Activated naive CD4-positive, alpha-beta T cell treated with anti-CD3 and anti-CD28 coated beads, Interleukin-2, amount 50 U/mL, for 24 hours (primary cell): ENCODE measurements at regions not wholly inside any gene's neighbourhood (a gene's known extent, or its start where the extent isn't known, plus 50 kb on each side); places are given as distances from the start of the nearest gene placed in this dataset.

ENCODE experiments used
- H3K27ac Mint-ChIP-seq: one replicate; pipeline ENCODE4 v1.8.0; 2021; ENCODE audit warnings: mild to moderate bottlenecking, mixed read lengths
- H3K27me3 Mint-ChIP-seq: one replicate; pipeline ENCODE4 v1.8.0; 2021; ENCODE audit warnings: mixed read lengths
- H3K36me3 Mint-ChIP-seq: one replicate; pipeline ENCODE4 v1.8.0; 2021; ENCODE audit warnings: mixed read lengths
- H3K4me1 Mint-ChIP-seq: one replicate; pipeline ENCODE4 v1.8.0; 2021; ENCODE audit warnings: mixed read lengths
- H3K4me3 Mint-ChIP-seq: one replicate; pipeline ENCODE4 v1.8.0; 2021; ENCODE audit warnings: mild to moderate bottlenecking, mixed read lengths
- H3K9me3 Mint-ChIP-seq: one replicate; pipeline ENCODE4 v1.8.0; 2021; ENCODE audit warnings: mixed read lengths

DNA sequence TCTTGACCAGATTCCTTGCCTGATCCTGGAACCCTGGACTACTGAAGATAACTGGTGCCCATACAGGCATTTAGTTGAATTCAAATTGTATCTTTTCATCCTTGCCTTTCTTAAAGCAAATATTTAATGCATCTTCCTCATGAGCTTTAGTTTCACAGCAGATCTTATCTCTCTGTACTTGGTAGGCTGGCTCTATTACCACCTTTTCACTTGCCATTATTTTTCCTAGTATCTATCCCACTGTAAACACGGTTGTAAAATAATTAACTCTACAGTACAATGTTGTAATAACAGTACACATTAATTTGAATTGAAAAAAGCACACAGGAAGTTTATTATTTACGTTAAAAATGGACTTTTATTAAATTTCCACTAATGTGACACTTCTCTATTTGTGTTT lies 1286.9 kb downstream of the GRIK2 start:
- no peak overlapping the region for H3K27ac Mint-ChIP-seq
- no peaks in the 10 kb centered on the region for H3K4me1 Mint-ChIP-seq
- no peaks in the 10 kb centered on the region for H3K27me3 Mint-ChIP-seq
- H3K4me3 Mint-ChIP-seq, result no peak overlapping the region
- no peaks in the 10 kb centered on the region for H3K36me3 Mint-ChIP-seq
- no peaks in the 10 kb centered on the region for H3K9me3 Mint-ChIP-seq

DNA sequence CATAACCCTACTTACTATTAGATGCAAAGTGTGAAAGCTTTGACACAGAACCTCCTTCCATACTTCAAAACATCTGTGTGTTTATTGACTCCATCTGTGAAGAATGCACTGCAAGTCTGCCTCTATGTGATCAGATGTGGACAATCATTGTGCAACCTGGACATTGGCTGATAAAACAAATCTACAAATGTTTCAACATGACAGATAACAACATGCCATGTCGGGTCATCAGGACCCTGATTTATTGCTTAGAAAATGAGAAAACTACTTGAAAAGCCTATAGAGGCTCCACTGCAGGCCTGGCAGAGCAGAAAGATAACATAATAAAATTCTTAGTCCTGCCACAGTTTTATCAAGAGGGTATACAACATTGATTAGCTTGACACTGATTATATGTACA lies 1286.4 kb downstream of the GRIK2 start:
- no peaks in the 10 kb centered on the region for H3K36me3 Mint-ChIP-seq
- H3K4me3 Mint-ChIP-seq, result no peak overlapping the region
- no peaks in the 10 kb centered on the region for H3K9me3 Mint-ChIP-seq
- no peaks in the 10 kb centered on the region for H3K27me3 Mint-ChIP-seq
- no peaks in the 10 kb centered on the region for H3K4me1 Mint-ChIP-seq
- H3K27ac Mint-ChIP-seq, result no peak overlapping the region

GRCh38 chr6:102677225-102677624 lies 1283.7 kb downstream of the GRIK2 start:
- no peak overlapping the region for H3K4me3 Mint-ChIP-seq
- H3K27me3 Mint-ChIP-seq, result no peaks in the 10 kb centered on the region
- no peak overlapping the region for H3K27ac Mint-ChIP-seq
- H3K9me3 Mint-ChIP-seq, result peaks cover 6% of the 10 kb centered on the region
- no peaks in the 10 kb centered on the region for H3K4me1 Mint-ChIP-seq
- no peaks in the 10 kb centered on the region for H3K36me3 Mint-ChIP-seq

DNA sequence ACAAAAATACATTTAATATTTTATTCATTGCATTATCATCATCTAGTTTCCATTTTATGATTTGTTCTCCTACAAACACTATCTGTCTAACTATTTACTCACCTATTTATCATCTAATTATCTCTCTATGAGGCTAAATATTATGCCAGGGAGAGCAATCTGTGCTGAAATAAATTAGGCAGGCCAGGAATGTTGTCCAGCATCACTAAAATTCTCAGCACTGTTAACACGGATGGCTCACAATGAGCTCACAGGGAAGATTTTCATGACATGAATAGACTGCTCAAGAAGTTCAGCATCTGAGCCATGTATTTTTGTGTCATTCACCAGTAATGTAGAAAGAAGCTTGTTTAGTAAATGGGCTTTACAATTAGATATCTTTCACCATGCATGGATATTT lies 1277.2 kb downstream of the GRIK2 start:
- no peaks in the 10 kb centered on the region for H3K36me3 Mint-ChIP-seq
- no peaks in the 10 kb centered on the region for H3K27me3 Mint-ChIP-seq
- H3K9me3 Mint-ChIP-seq, result peaks cover 6% of the 10 kb centered on the region
- no peak overlapping the region for H3K27ac Mint-ChIP-seq
- H3K4me1 Mint-ChIP-seq, result no peaks in the 10 kb centered on the region
- no peak overlapping the region for H3K4me3 Mint-ChIP-seq

DNA sequence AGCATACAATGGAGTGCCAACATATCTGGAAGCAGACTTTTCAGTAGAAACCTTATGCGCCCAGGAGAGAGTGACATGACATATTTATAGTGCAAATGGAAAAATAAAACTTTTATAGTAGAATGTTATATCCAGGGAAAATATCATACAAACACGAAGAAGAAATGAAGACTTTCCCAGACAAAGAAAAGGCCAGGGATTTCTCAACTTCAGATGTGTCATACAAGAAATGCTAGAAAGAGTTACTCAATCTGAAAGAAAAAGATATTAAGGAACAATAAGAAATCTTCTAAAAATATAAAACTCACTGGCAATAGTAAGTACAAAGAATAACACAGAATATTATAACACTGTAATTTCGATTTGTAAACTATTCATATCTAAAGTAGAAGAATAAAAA lies 1269.3 kb downstream of the GRIK2 start:
- Mint-ChIP-seq H3K9me3 (no peaks in the 10 kb centered on the region), H3K36me3 (no peaks in the 10 kb centered on the region), H3K4me3 (no peak overlapping the region), H3K27me3 (no peaks in the 10 kb centered on the region), H3K4me1 (no peaks in the 10 kb centered on the region), H3K27ac (no peak overlapping the region)

DNA sequence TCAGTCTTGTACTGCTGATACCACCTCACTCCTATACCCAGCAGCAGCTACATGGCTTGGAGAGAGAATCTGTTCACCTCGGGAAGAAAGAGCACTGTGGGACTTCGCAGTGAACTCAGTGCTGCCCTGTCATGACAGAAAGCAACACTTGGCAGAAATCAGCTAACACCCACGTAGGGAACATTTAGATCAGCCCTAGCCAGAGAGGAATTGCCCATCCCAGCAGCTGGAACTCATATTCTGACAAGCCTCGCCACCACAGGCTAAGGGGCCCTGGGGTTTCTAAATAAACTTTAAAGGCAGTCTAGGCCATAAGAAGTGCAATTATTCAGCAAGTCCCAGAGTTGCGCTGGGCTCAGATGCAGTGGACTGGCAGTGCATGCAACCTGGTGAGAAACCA lies 1266.8 kb downstream of the GRIK2 start:
- H3K27ac Mint-ChIP-seq, result no peak overlapping the region
- H3K4me3 Mint-ChIP-seq, result no peak overlapping the region
- H3K9me3 Mint-ChIP-seq, result peaks cover 5% of the 10 kb centered on the region
- no peaks in the 10 kb centered on the region for H3K27me3 Mint-ChIP-seq
- no peaks in the 10 kb centered on the region for H3K36me3 Mint-ChIP-seq
- H3K4me1 Mint-ChIP-seq, result no peaks in the 10 kb centered on the region

GRCh38 chr6:102655823-102656222 lies 1262.3 kb downstream of the GRIK2 start:
- H3K27me3 Mint-ChIP-seq, result no peaks in the 10 kb centered on the region
- no peak overlapping the region for H3K4me3 Mint-ChIP-seq
- H3K36me3 Mint-ChIP-seq, result peaks cover 1% of the 10 kb centered on the region
- H3K27ac Mint-ChIP-seq, result no peak overlapping the region
- H3K9me3 Mint-ChIP-seq, result peaks cover 15% of the 10 kb centered on the region
- H3K4me1 Mint-ChIP-seq, result no peaks in the 10 kb centered on the region

GRCh38 chr6:102641426-102641825 lies 1247.9 kb downstream of the GRIK2 start:
- Mint-ChIP-seq H3K27me3 (no peaks in the 10 kb centered on the region), H3K27ac (no peak overlapping the region), H3K9me3 (no peaks in the 10 kb centered on the region), H3K4me1 (no peaks in the 10 kb centered on the region), H3K4me3 (no peak overlapping the region), H3K36me3 (no peaks in the 10 kb centered on the region)

GRCh38 chr6:102631921-102632320 lies 1238.4 kb downstream of the GRIK2 start:
- H3K4me1 Mint-ChIP-seq, result no peaks in the 10 kb centered on the region
- H3K27ac Mint-ChIP-seq, result no peak overlapping the region
- H3K27me3 Mint-ChIP-seq, result no peaks in the 10 kb centered on the region
- H3K9me3 Mint-ChIP-seq, result peaks cover 3% of the 10 kb centered on the region
- H3K36me3 Mint-ChIP-seq, result no peaks in the 10 kb centered on the region
- H3K4me3 Mint-ChIP-seq, result no peak overlapping the region

GRCh38 chr6:102623201-102623600 lies 1229.7 kb downstream of the GRIK2 start:
- Mint-ChIP-seq H3K4me1 (no peaks in the 10 kb centered on the region), H3K27me3 (no peaks in the 10 kb centered on the region), H3K4me3 (no peak overlapping the region), H3K36me3 (no peaks in the 10 kb centered on the region), H3K27ac (no peak overlapping the region), H3K9me3 (peaks cover 5% of the 10 kb centered on the region)

DNA sequence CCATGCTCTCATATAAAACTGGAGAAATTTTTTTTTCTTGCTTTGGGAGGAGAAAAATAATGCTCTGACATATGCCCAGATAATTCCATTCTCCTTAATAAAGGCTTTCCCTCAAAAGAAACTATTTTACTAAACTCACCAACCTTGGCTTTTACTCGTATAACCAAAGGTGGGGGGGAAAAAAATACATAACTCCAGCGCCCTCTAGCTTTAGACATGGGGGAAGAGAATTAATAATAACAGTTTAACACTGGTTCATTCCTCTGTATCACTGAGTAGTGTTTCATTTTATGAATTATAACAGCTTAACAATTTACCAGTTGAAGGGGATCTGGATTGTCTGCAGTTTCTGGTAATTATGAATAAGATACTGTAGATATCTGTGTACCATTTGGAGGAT lies 1226.1 kb downstream of the GRIK2 start:
- Mint-ChIP-seq H3K9me3 (peaks cover 10% of the 10 kb centered on the region), H3K27me3 (no peaks in the 10 kb centered on the region), H3K4me1 (no peaks in the 10 kb centered on the region), H3K36me3 (no peaks in the 10 kb centered on the region), H3K27ac (no peak overlapping the region), H3K4me3 (no peak overlapping the region)

DNA sequence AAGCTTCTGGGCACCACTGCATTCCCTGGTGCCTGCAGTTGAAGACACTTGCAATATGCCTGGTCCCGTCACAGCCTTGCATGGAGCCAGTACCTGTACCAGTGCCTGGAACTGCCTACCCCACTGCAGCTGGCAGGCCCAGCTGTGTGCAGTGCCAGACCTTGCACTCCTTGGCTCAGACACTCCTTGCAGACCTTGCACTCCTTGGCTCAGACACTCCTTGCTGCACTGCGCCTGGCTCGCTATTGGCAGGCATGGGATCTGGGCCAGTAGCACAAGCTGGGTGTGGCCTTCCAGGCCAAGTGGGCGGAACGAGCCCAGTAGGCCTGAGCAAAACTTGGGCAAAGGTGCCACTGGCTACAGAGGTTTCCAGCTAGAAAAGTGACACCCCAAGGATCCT lies 1189.1 kb downstream of the GRIK2 start:
- no peaks in the 10 kb centered on the region for H3K9me3 Mint-ChIP-seq
- H3K4me1 Mint-ChIP-seq, result no peaks in the 10 kb centered on the region
- no peak overlapping the region for H3K4me3 Mint-ChIP-seq

DNA sequence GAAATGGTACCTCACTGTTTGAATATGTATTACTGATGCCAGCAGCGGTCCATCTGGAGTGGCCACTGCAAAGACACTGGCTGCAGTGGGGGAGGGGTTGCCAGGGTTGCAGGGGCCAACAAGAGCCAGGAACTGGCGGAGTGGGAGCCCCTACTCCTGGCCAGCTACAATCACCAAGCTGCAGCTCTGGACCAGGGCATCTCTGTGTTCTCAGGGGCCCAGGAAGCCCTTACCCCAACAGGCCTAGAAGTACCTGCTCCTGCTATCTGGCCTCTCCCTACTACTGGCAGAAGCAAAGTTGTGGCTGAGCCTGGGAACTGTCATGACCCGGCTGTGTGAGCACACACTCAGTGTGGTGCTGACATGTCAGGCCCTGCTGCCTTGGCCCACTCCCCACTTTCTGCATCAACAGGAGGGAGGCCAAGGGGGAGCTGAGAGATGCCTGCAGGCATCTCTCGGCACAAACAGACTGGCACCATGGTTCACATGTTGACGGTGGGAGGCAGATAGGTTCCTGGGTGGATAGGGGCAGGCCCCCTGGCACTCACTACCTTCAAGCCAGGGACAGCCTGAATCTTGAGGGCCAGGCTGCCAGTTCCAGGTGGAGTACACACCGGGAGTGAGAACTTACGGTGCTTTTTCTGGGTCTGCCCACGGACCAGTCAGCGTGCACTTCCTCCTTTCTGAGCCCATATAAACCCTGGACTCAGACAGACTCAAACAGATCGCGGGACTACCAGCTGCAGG lies 1188.0 kb downstream of the GRIK2 start:
- H3K4me3 Mint-ChIP-seq, result no peak overlapping the region
- no peaks in the 10 kb centered on the region for H3K4me1 Mint-ChIP-seq
- H3K27me3 Mint-ChIP-seq, result no peaks in the 10 kb centered on the region
- H3K9me3 Mint-ChIP-seq, result no peaks in the 10 kb centered on the region
- no peaks in the 10 kb centered on the region for H3K36me3 Mint-ChIP-seq
- no peak overlapping the region for H3K27ac Mint-ChIP-seq

More for the DNA sequence above, 1189.1 kb downstream of the GRIK2 start:
- Mint-ChIP-seq H3K27ac (no peak overlapping the region), H3K36me3 (no peaks in the 10 kb centered on the region), H3K27me3 (no peaks in the 10 kb centered on the region)

DNA sequence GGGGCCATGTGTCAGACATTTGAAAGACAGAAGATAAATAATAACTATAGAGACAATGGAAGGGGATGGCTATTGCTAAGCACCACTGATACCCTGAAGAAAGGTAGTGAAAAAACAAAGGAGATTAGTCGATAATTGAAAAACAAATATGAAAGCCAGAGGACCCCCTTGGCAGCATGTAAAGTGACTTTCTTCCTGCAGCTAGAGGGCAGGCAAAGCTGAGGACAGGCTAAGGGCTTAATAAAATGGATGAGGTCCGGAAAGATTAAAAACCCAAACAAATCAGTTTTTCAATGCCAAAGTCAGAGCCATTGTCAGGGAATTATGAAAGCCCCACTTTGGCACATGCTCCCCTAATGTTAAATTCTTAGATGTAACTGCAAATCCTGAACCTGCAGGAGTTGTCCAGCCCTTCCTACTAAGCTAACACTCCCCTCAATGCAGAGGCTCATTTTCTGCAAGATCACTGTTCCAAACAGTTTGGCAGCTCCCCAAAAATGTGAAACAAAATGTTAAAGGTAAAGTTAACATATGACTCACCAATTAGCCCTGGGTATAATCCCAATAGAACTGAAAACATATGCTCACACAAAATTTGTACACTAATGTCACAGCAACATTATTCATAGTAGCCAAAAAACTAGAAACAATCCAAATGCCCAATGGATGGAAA lies 1177.9 kb downstream of the GRIK2 start:
- Mint-ChIP-seq H3K9me3 (peaks cover 6% of the 10 kb centered on the region), H3K4me3 (no peak overlapping the region), H3K27me3 (no peaks in the 10 kb centered on the region), H3K36me3 (no peaks in the 10 kb centered on the region), H3K4me1 (no peaks in the 10 kb centered on the region), H3K27ac (no peak overlapping the region)

- no peak overlapping the region for H3K4me3 Mint-ChIP-seq
- no peaks in the 10 kb centered on the region for H3K36me3 Mint-ChIP-seq
- no peak overlapping the region for H3K27ac Mint-ChIP-seq
- H3K4me1 Mint-ChIP-seq, result no peaks in the 10 kb centered on the region
- peaks cover 4% of the 10 kb centered on the region for H3K9me3 Mint-ChIP-seq
- H3K27me3 Mint-ChIP-seq, result no peaks in the 10 kb centered on the region
Observed at GRCh38 chr6:102562713-102563112, 1169.2 kb downstream of the GRIK2 start.

- Mint-ChIP-seq H3K9me3 (peaks cover 4% of the 10 kb centered on the region), H3K4me3 (no peak overlapping the region), H3K4me1 (no peaks in the 10 kb centered on the region), H3K27me3 (no peaks in the 10 kb centered on the region), H3K36me3 (no peaks in the 10 kb centered on the region), H3K27ac (no peak overlapping the region)
Observed at GRCh38 chr6:102553214-102553613, 1159.7 kb downstream of the GRIK2 start.
